MM.1S (cell line): ENCODE measurements at regions not wholly inside any gene's neighbourhood (a gene's known extent, or its start where the extent isn't known, plus 50 kb on each side); places are given as distances from the start of the nearest gene placed in this dataset.

Experiments used
- DNase-seq: peaks from one replicate; pipeline ENCODE4 v3.0.0-alpha.2; 2015
- H2AFZ ChIP-seq: fragments of 300-600 bp; sonication (generic); 2 replicates; pipeline ENCODE4 v1.6.0; 2016; ENCODE audit warnings: antibody characterized with exemption, low read length
- H3F3A ChIP-seq: fragments of 300-600 bp; sonication (generic); 2 replicates; pipeline ENCODE4 v1.6.1; 2016; ENCODE audit warnings: mild to moderate bottlenecking, antibody characterized with exemption, low read length, moderate library complexity, mixed read lengths; ENCODE audit not compliant: insufficient read depth
- H3K27ac ChIP-seq: fragments of 300-600 bp; sonication (generic); 2 replicates; pipeline ENCODE4 v1.5.1; 2016; ENCODE audit warnings: mild to moderate bottlenecking, low read length
- H3K27me3 ChIP-seq: fragments of 300-600 bp; sonication (generic); replicated peaks from 2 replicates; pipeline ENCODE4 v1.6.0; 2016; ENCODE audit warnings: low read length; ENCODE audit not compliant: insufficient read depth
- H3K36me3 ChIP-seq: fragments of 300-600 bp; sonication (generic); replicated peaks from 2 replicates; pipeline ENCODE4 v1.6.1; 2016; ENCODE audit warnings: mild to moderate bottlenecking, low read length, mixed read lengths; ENCODE audit not compliant: insufficient read depth
- H3K4me1 ChIP-seq: fragments of 300-600 bp; sonication (generic); 2 replicates; pipeline ENCODE4 v1.6.1; 2016; ENCODE audit warnings: low read length, mixed read lengths
- H3K4me2 ChIP-seq: fragments of 300-600 bp; sonication (generic); 2 replicates; pipeline ENCODE4 v1.6.0; 2016; ENCODE audit warnings: low read depth, low read length
- H3K4me3 ChIP-seq: fragments of 300-600 bp; sonication (generic); 2 replicates; pipeline ENCODE4 v1.5.1; 2016; ENCODE audit warnings: low read length, mixed read lengths
- H3K79me2 ChIP-seq: fragments of 300-600 bp; sonication (generic); 2 replicates; pipeline ENCODE4 v1.6.1; 2016; ENCODE audit warnings: mixed run types, low read length, mixed read lengths
- H3K9ac ChIP-seq: fragments of 300-600 bp; sonication (generic); 2 replicates; pipeline ENCODE4 v1.6.1; 2016; ENCODE audit warnings: low read length, mixed read lengths
- H3K9me2 ChIP-seq: fragments of 300-600 bp; sonication (generic); replicated peaks from 2 replicates; pipeline ENCODE4 v1.6.1; 2016; ENCODE audit warnings: mild to moderate bottlenecking, low read length, mixed read lengths; ENCODE audit not compliant: insufficient read depth
- H3K9me3 ChIP-seq: fragments of 300-600 bp; sonication (generic); replicated peaks from 2 replicates; pipeline ENCODE4 v1.6.1; 2016; ENCODE audit warnings: mild to moderate bottlenecking, low read length, mixed read lengths; ENCODE audit not compliant: insufficient read depth
- H4K20me1 ChIP-seq: fragments of 300-600 bp; sonication (generic); 2 replicates; pipeline ENCODE4 v1.6.1; 2016; ENCODE audit warnings: mild to moderate bottlenecking, low read length, moderate library complexity, mixed read lengths; ENCODE audit not compliant: insufficient read depth
- EZH2 ChIP-seq: fragments of 300-600 bp; sonication (generic); optimal IDR thresholded peaks from 2 replicates; pipeline ENCODE3; 2017; ENCODE audit warnings: low read depth, mild to moderate bottlenecking, antibody characterized with exemption, low read length, mixed read lengths
- EZH2phosphoT487 ChIP-seq: fragments of 300-600 bp; sonication (generic); IDR thresholded peaks from 2 replicates; pipeline ENCODE4 v1.6.1; 2018; ENCODE audit warnings: antibody characterized with exemption, low read length
- TF ChIP-seq, protein P1 (sequence below): fragments of 300-600 bp; sonication (generic); IDR thresholded peaks from 2 replicates; pipeline ENCODE4 v1.5.1; 2016; ENCODE audit warnings: antibody characterized with exemption, low read length, mixed read lengths

DNA sequence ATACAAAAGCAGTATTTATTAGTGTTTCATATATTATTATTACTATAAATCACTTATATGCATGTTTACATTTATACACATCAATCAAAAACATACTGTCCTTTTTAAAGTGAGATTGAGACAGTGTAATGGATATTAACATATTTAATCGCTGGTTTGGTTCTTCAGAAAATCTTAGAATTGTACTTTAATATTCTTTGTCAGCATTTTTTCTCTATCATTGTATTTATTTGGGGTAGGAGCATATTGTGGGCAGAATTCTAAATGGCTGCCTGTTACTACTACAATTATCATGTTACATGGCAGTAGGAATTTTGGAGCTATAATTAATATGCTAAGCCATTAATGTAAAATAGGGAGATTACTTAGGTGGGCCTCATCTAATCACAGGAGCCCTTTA lies 722.6 kb downstream of the TLR4 start:
- no peaks in the 10 kb centered on the region for H3K27me3 ChIP-seq
- H3K4me1 ChIP-seq, result no peaks in the 10 kb centered on the region
- H3K27ac ChIP-seq, result no peak overlapping the region
- no peak overlapping the region for H3K4me3 ChIP-seq
- H3K9me2 ChIP-seq, result no peaks in the 10 kb centered on the region
- no peak for DNase-seq
- no peaks in the 10 kb centered on the region for H3K79me2 ChIP-seq
- H3K9me3 ChIP-seq, result no peaks in the 10 kb centered on the region
- H3K4me2 ChIP-seq, result no peak overlapping the region
- no peaks in the 10 kb centered on the region for H3K36me3 ChIP-seq
- TF ChIP-seq EZH2 (no peak), EZH2phosphoT487 (no peak)
- TF ChIP-seq, protein P1, sequence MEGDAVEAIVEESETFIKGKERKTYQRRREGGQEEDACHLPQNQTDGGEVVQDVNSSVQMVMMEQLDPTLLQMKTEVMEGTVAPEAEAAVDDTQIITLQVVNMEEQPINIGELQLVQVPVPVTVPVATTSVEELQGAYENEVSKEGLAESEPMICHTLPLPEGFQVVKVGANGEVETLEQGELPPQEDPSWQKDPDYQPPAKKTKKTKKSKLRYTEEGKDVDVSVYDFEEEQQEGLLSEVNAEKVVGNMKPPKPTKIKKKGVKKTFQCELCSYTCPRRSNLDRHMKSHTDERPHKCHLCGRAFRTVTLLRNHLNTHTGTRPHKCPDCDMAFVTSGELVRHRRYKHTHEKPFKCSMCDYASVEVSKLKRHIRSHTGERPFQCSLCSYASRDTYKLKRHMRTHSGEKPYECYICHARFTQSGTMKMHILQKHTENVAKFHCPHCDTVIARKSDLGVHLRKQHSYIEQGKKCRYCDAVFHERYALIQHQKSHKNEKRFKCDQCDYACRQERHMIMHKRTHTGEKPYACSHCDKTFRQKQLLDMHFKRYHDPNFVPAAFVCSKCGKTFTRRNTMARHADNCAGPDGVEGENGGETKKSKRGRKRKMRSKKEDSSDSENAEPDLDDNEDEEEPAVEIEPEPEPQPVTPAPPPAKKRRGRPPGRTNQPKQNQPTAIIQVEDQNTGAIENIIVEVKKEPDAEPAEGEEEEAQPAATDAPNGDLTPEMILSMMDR, result no peak
- H2AFZ ChIP-seq, result no peak overlapping the region
- no peak overlapping the region for H3K9ac ChIP-seq
- no peaks in the 10 kb centered on the region for H4K20me1 ChIP-seq
- no peaks in the 10 kb centered on the region for H3F3A ChIP-seq

DNA sequence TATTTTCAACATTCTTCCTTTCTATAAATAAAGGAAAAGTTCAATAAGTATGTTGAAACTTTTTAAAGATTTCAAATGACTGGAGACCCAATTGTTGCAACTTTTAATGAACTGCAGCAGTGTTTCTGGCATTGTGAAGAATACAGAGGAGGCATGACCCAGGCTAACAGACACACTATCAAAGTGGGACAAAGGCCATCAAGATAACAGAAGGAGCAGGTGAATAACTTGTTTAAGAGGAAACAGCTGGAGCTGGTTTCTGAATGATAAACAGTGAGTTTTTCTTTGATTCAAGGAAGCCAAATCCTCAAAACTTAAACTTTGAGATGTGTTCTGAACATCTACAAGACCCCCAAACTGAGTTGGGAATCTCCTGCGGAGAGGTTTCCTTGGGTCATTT lies 734.6 kb downstream of the TLR4 start:
- no peaks in the 10 kb centered on the region for H3K79me2 ChIP-seq
- H3K4me3 ChIP-seq, result no peak overlapping the region
- no peak overlapping the region for H3K27ac ChIP-seq
- no peak overlapping the region for H2AFZ ChIP-seq
- H3K9ac ChIP-seq, result no peak overlapping the region
- no peak overlapping the region for H3K4me2 ChIP-seq
- H3K4me1 ChIP-seq, result 0 out of 2 replicates have a peak, but pooled peaks cover under 1% of the 10 kb centered on the region
- no peaks in the 10 kb centered on the region for H3K9me3 ChIP-seq
- H3K27me3 ChIP-seq, result no peaks in the 10 kb centered on the region
- H3K36me3 ChIP-seq, result no peaks in the 10 kb centered on the region
- H4K20me1 ChIP-seq, result no peaks in the 10 kb centered on the region
- no peak for DNase-seq
- no peaks in the 10 kb centered on the region for H3F3A ChIP-seq
- H3K9me2 ChIP-seq, result no peaks in the 10 kb centered on the region
- TF ChIP-seq EZH2 (no peak), EZH2phosphoT487 (no peak)
- TF ChIP-seq, protein P1, result no peak

DNA sequence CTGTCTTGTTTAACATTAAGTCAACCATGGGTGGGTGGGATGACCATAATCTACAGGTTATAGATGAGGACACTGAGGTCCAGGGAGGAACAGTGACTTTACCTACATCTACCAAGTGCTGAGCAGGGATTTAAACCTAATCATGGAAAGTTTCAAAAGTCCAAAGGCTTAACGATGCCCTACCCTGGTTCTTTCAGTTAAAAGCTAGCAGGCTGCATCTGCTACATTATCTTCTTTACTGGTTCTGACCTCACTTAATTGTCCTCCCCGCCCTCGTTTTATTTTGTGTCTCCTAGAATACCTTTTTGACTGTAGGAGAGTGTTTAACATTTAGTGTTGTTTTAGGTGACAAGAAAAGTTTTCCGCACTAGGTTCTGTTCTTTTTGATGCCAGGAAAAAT lies 735.2 kb downstream of the TLR4 start:
- Histone ChIP-seq H3K9me2 (no peaks in the 10 kb centered on the region), H3F3A (no peaks in the 10 kb centered on the region), H2AFZ (no peak overlapping the region), H3K36me3 (no peaks in the 10 kb centered on the region), H3K4me1 (peaks cover 7% of the 10 kb centered on the region; the same call in 1 of the 2 replicates), H4K20me1 (no peaks in the 10 kb centered on the region), H3K9me3 (no peaks in the 10 kb centered on the region), H3K4me2 (no peak overlapping the region), H3K9ac (no peak overlapping the region), H3K27ac (no peak overlapping the region), H3K4me3 (no peak overlapping the region), H3K79me2 (no peaks in the 10 kb centered on the region), H3K27me3 (no peaks in the 10 kb centered on the region)
- TF ChIP-seq EZH2 (no peak), EZH2phosphoT487 (no peak)
- TF ChIP-seq, protein P1, result no peak
- DNase-seq, result no peak
